GM13977 (cell line): ENCODE measurements at regions not wholly inside any gene's neighbourhood (a gene's known extent, or its start where the extent isn't known, plus 50 kb on each side); places are given as distances from the start of the nearest gene placed in this dataset.

Experiments used
- DNase-seq: peaks from one replicate; pipeline ENCODE4 v3.0.0; 2012; ENCODE audit warnings: low spot score
- in situ Hi-C: fragments of 300-500 bp; cut with MboI; formaldehyde crosslinking; loops from one replicate; pipeline ENCODE4 v1.12.0; 2022; ENCODE audit warnings: low sequenced_read_pairs, low pct_unique_long_range_greater_than_20kb, mixed read lengths, inconsistent platforms; ENCODE audit not compliant: unreplicated experiment
- TF ChIP-seq, protein P1 (sequence below): IDR thresholded peaks from 2 replicates; pipeline ENCODE4 v1.5.1; 2012; ENCODE audit warnings: mild to moderate bottlenecking, control low read depth; ENCODE audit not compliant: insufficient read depth; ENCODE audit errors: extremely low read depth, missing control alignments

DNA sequence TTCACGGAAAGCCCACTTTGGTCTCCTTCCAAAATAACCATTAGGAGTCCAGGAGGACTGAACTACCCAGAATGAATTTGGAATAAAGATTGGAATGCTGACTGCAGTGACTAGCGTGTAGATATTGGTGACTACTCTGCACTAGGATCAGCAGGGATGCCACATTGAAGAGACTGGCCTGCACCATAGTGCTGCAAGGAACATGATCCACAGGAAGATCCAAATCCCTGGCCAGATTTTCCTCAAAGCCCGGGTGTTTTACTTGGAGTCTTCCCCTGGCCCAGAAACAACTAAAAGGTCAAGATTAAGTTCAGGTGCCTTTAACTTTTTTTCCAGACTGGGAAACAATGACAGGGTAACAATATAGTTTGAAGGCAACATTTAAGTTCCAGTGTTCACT lies 870.4 kb downstream of the CDH8 start:
- TF ChIP-seq, protein P1, sequence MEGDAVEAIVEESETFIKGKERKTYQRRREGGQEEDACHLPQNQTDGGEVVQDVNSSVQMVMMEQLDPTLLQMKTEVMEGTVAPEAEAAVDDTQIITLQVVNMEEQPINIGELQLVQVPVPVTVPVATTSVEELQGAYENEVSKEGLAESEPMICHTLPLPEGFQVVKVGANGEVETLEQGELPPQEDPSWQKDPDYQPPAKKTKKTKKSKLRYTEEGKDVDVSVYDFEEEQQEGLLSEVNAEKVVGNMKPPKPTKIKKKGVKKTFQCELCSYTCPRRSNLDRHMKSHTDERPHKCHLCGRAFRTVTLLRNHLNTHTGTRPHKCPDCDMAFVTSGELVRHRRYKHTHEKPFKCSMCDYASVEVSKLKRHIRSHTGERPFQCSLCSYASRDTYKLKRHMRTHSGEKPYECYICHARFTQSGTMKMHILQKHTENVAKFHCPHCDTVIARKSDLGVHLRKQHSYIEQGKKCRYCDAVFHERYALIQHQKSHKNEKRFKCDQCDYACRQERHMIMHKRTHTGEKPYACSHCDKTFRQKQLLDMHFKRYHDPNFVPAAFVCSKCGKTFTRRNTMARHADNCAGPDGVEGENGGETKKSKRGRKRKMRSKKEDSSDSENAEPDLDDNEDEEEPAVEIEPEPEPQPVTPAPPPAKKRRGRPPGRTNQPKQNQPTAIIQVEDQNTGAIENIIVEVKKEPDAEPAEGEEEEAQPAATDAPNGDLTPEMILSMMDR: no peak
- no peak for DNase-seq
- in situ Hi-C loops: no loop called here

DNA sequence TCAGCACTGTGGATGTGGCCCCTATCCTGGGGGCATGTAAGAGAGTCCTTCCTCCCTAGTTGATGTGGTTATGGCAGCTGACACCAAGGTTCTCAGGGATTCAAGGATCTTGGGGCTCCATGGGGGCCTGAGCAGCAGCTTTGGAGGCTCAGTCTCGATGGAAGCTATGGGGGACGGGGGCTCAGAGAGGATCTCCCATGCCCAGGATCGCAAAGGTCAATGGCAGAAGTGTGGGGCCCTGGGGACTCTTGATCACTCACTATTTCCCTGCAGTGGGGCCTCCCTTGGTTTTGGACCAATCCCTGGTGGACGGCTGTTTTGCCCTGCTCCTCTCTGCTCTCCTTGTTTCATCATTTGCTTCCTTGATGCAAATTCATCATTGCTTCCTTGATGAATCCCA lies 885.9 kb downstream of the CDH8 start:
- no peak for DNase-seq
- in situ Hi-C loops: no loop called here
- TF ChIP-seq, protein P1: no peak

DNA sequence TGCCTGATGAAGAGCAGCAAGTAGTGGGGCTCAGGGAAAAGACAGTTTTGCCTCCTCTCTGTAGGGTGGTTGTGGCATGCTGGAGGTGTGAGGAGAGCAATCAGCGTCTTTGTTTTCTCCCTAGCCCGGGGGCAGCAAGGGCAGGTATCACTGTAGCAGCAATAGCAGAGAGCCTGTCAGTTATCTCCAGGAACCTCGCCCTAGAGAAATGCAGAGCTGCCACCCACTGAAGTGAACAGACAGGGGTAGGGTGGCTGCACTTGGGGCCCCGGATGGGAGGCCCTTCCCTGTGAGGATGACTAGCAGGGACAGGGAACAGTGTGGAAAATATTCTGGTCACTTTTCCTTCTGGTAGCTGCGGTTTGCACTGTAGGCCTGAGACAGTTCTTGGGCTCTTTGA lies 886.5 kb downstream of the CDH8 start:
- in situ Hi-C loops: no loop called here
- TF ChIP-seq, protein P1: no peak

DNA sequence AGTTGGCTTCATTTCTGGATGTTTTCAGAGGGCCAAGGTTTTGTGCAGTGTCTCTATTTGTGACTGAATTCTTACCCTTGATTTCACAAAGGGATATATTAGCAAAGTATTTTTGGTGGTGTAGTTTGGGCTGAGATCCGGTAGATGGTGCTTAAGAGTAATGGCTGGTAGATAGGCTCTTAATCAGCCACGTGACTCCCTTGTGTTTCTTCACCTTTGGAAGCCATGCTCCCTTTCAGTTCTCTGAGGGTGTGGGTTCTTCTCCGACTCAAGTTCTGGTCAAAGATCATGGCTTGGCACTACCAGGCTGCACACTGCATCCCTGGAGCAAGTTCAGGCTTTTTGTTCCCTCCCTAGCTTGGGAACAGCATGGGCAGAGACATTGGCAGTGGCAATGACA lies 887.3 kb downstream of the CDH8 start:
- TF ChIP-seq, protein P1: peak; percentile 19
- in situ Hi-C loops: no loop called here
- no peak for DNase-seq

More for the DNA sequence above, 886.5 kb downstream of the CDH8 start:
- no peak for DNase-seq

DNA sequence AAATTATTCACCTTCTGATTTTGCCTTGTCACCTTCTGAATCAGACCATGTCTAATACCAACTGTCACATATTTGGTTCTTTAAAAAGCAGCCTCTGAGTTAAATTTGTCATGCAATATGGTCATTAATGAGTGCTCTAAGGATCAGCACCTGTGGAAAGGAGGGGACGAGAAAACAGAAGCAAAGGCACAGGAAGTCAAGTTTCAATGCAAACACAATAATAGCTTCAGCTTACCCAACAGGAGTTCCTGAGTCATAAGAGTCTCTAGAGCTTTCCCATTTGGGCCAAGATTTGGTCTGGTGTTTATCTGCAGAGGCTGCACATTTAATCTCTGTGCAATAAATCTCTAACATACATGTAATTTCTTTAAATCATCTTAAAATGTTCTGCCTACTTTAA lies 889.8 kb downstream of the CDH8 start:
- DNase-seq: no peak
- TF ChIP-seq, protein P1: no peak

DNA sequence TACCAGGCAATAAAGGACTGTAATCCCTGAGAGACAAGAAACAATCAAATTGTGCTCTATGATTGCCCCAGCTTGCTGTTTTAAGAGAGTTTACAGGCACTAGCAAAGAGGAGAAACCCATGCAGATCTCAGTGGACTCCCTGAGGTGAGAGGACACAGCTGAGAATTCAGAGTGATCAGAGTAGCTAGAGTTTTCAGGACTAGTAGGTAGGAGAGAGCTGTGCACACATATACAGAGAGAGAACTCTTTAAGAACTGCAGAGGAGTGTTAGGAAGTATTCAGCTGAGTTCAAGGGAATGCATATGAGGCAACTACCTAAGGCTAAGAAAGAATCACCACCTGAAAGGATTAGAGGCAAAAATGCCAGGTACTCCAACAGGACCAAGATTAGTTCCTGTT lies 904.8 kb downstream of the CDH8 start:
- in situ Hi-C loops: no loop called here
- TF ChIP-seq, protein P1: no peak
- DNase-seq: no peak

More for the DNA sequence above, 889.8 kb downstream of the CDH8 start:
- in situ Hi-C loops: no loop called here
